Osteoblast (primary cell): ENCODE measurements at regions not wholly inside any gene's neighbourhood (a gene's known extent, or its start where the extent isn't known, plus 50 kb on each side); places are given as distances from the start of the nearest gene placed in this dataset.

Source experiments
- DNase-seq: peaks from one replicate; pipeline ENCODE4 v3.0.0; 2011; ENCODE audit warnings: low spot score, mixed read lengths; ENCODE audit not compliant: insufficient read length; ENCODE audit errors: missing footprints
- H2AFZ ChIP-seq: 2 replicates; pipeline ENCODE4 v1.6.0; 2011; ENCODE audit warnings: mild to moderate bottlenecking, low read length
- H3K27ac ChIP-seq: 2 replicates; pipeline ENCODE4 v1.5.1; 2011; ENCODE audit warnings: mild to moderate bottlenecking, low read depth, low read length, moderate library complexity
- H3K27me3 ChIP-seq: 2 replicates; pipeline ENCODE4 v1.6.0; 2012; ENCODE audit warnings: mild to moderate bottlenecking, control low read depth, inconsistent platforms, low read length, moderate library complexity; ENCODE audit not compliant: insufficient read depth
- H3K36me3 ChIP-seq: 2 replicates; pipeline ENCODE4 v1.5.1; 2011; ENCODE audit warnings: mild to moderate bottlenecking, low read length, control low read depth, moderate library complexity; ENCODE audit not compliant: insufficient read depth
- H3K4me1 ChIP-seq: 2 replicates; pipeline ENCODE4 v1.5.1; 2011; ENCODE audit warnings: mild to moderate bottlenecking, low read length, control low read depth, moderate library complexity; ENCODE audit not compliant: insufficient read depth
- H3K4me2 ChIP-seq: 2 replicates; pipeline ENCODE4 v1.6.0; 2011; ENCODE audit warnings: mild to moderate bottlenecking, low read length; ENCODE audit not compliant: insufficient read depth
- H3K4me3 ChIP-seq: fragments of 200-600 bp; sonication (generic); 3 replicates; pipeline ENCODE4 v1.5.1; 2012; ENCODE audit warnings: mild to moderate bottlenecking, low read length, inconsistent platforms; ENCODE audit not compliant: insufficient read depth
- H3K79me2 ChIP-seq: 2 replicates; pipeline ENCODE4 v1.6.0; 2012; ENCODE audit warnings: mild to moderate bottlenecking, low read length, control low read depth, inconsistent platforms; ENCODE audit not compliant: insufficient read depth
- H3K9me3 ChIP-seq: 2 replicates; pipeline ENCODE4 v1.5.1; 2011; ENCODE audit warnings: low read depth, low read length, control low read depth
- H4K20me1 ChIP-seq: 2 replicates; pipeline ENCODE4 v1.6.0; 2012; ENCODE audit warnings: mild to moderate bottlenecking, low read length, control low read depth; ENCODE audit not compliant: insufficient read depth
- TF ChIP-seq, protein P1 (sequence below): IDR thresholded peaks from 2 replicates; pipeline ENCODE4 v1.5.1; 2011; ENCODE audit warnings: mild to moderate bottlenecking, low read depth, low read length, moderate library complexity; ENCODE audit errors: extremely low read depth

GRCh38 chr2:45192991-45193390, 183.7 kb upstream of the SIX2 start:
- no peaks in the 10 kb centered on the region for H3K36me3 ChIP-seq
- H3K4me3 ChIP-seq: no peak overlapping the region
- H3K79me2 ChIP-seq: no peaks in the 10 kb centered on the region
- H3K4me2 ChIP-seq: no peak overlapping the region
- DNase-seq: no peak
- H3K4me1 ChIP-seq: peaks cover 4% of the 10 kb centered on the region
- no peak overlapping the region for H3K27ac ChIP-seq
- H2AFZ ChIP-seq: no peak overlapping the region
- no peaks in the 10 kb centered on the region for H4K20me1 ChIP-seq
- H3K27me3 ChIP-seq: no peaks in the 10 kb centered on the region
- no peaks in the 10 kb centered on the region for H3K9me3 ChIP-seq
- TF ChIP-seq, protein P1, sequence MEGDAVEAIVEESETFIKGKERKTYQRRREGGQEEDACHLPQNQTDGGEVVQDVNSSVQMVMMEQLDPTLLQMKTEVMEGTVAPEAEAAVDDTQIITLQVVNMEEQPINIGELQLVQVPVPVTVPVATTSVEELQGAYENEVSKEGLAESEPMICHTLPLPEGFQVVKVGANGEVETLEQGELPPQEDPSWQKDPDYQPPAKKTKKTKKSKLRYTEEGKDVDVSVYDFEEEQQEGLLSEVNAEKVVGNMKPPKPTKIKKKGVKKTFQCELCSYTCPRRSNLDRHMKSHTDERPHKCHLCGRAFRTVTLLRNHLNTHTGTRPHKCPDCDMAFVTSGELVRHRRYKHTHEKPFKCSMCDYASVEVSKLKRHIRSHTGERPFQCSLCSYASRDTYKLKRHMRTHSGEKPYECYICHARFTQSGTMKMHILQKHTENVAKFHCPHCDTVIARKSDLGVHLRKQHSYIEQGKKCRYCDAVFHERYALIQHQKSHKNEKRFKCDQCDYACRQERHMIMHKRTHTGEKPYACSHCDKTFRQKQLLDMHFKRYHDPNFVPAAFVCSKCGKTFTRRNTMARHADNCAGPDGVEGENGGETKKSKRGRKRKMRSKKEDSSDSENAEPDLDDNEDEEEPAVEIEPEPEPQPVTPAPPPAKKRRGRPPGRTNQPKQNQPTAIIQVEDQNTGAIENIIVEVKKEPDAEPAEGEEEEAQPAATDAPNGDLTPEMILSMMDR: no peak

DNA sequence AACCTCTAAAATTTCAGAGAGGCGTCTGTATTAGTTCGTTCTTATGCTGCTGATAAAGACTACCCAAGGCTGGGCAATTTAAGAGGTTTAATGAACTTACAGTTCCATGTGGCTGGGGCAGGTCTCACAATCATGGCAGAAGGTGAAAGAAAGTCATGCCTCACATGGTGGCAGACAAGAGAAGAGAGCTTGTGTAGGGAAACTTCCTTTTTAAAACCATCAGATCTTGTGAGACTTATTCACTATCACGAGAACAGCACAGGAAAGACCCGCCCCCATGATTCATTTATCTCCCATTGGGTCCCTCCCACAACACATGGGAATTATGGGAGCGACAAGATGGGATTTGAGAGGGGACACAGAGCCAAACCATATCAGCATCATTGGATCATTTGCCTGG, 183.2 kb upstream of the SIX2 start:
- no peak overlapping the region for H3K27ac ChIP-seq
- H2AFZ ChIP-seq: no peak overlapping the region
- H4K20me1 ChIP-seq: no peaks in the 10 kb centered on the region
- H3K9me3 ChIP-seq: no peaks in the 10 kb centered on the region
- peaks cover 4% of the 10 kb centered on the region for H3K4me1 ChIP-seq
- no peak overlapping the region for H3K4me2 ChIP-seq
- no peak for DNase-seq
- no peaks in the 10 kb centered on the region for H3K36me3 ChIP-seq
- no peaks in the 10 kb centered on the region for H3K79me2 ChIP-seq
- no peaks in the 10 kb centered on the region for H3K27me3 ChIP-seq
- TF ChIP-seq, protein P1: no peak
- H3K4me3 ChIP-seq: no peak overlapping the region

- Histone ChIP-seq H3K79me2 (no peaks in the 10 kb centered on the region), H3K4me2 (no peak overlapping the region), H4K20me1 (no peaks in the 10 kb centered on the region), H3K4me3 (no peak overlapping the region), H3K4me1 (peaks cover 4% of the 10 kb centered on the region), H3K36me3 (no peaks in the 10 kb centered on the region), H3K27me3 (no peaks in the 10 kb centered on the region), H2AFZ (no peak overlapping the region), H3K27ac (no peak overlapping the region), H3K9me3 (no peaks in the 10 kb centered on the region)
- DNase-seq: no peak
- TF ChIP-seq, protein P1: no peak
Measured at GRCh38 chr2:45191976-45192375, 182.7 kb upstream of the SIX2 start.

GRCh38 chr2:45191146-45191863, 182.1 kb upstream of the SIX2 start:
- H3K36me3 ChIP-seq: no peaks in the 10 kb centered on the region
- H3K9me3 ChIP-seq: no peaks in the 10 kb centered on the region
- H3K27ac ChIP-seq: no peak overlapping the region
- no peak overlapping the region for H2AFZ ChIP-seq
- DNase-seq: no peak
- no peak overlapping the region for H3K4me3 ChIP-seq
- H3K4me2 ChIP-seq: no peak overlapping the region
- no peaks in the 10 kb centered on the region for H4K20me1 ChIP-seq
- H3K4me1 ChIP-seq: peaks cover 4% of the 10 kb centered on the region
- TF ChIP-seq, protein P1: no peak
- H3K27me3 ChIP-seq: no peaks in the 10 kb centered on the region
- H3K79me2 ChIP-seq: no peaks in the 10 kb centered on the region
